Kidney tubule cell (primary cell): ENCODE measurements at regions not wholly inside any gene's neighbourhood (a gene's known extent, or its start where the extent isn't known, plus 50 kb on each side); places are given as distances from the start of the nearest gene placed in this dataset.
"Not testable (repeated sequence)": the region's sequence is repeated elsewhere in the genome, so short reads cannot be mapped to it uniquely, and the experiment has no call there.

Experiments used
- DNase-seq: peaks from one replicate; pipeline ENCODE4 v3.0.0-alpha.2; 2018; ENCODE audit warnings: low spot score

GRCh38 chr6:9192405-9192909, 757.1 kb upstream of the SLC35B3 start:
- DNase-seq = no peak

GRCh38 chr6:9186148-9186547, 750.8 kb upstream of the SLC35B3 start:
- no peak for DNase-seq

- peak; percentile 73 for DNase-seq
Measured at GRCh38 chr6:9178071-9178470, 742.7 kb upstream of the SLC35B3 start.

GRCh38 chr6:9173229-9173628, 737.9 kb upstream of the SLC35B3 start:
- no peak for DNase-seq

- DNase-seq = no peak
Measured at GRCh38 chr6:9172096-9172495, 736.8 kb upstream of the SLC35B3 start.

- DNase-seq = no peak
Measured at GRCh38 chr6:9168669-9169068, 733.3 kb upstream of the SLC35B3 start.

GRCh38 chr6:9161731-9162130, 726.4 kb upstream of the SLC35B3 start:
- peak; percentile 90 for DNase-seq

- no peak for DNase-seq
Measured at GRCh38 chr6:9159051-9159450, 723.7 kb upstream of the SLC35B3 start.

GRCh38 chr6:9155836-9156235, 720.5 kb upstream of the SLC35B3 start:
- no peak for DNase-seq

GRCh38 chr6:9143140-9143539, 707.8 kb upstream of the SLC35B3 start:
- DNase-seq = no peak

GRCh38 chr6:9140951-9141460, 705.7 kb upstream of the SLC35B3 start:
- no peak for DNase-seq

GRCh38 chr6:9140172-9140571, 704.8 kb upstream of the SLC35B3 start:
- DNase-seq = no peak

GRCh38 chr6:9139746-9140145, 704.4 kb upstream of the SLC35B3 start:
- no peak for DNase-seq

GRCh38 chr6:9138936-9139335, 703.6 kb upstream of the SLC35B3 start:
- DNase-seq = no peak

GRCh38 chr6:9136141-9136822, 700.9 kb upstream of the SLC35B3 start:
- DNase-seq = no peak

- peak; percentile 9 for DNase-seq
Measured at GRCh38 chr6:9131616-9132015, 696.3 kb upstream of the SLC35B3 start.

GRCh38 chr6:9131201-9131600, 695.9 kb upstream of the SLC35B3 start:
- no peak for DNase-seq

GRCh38 chr6:9128970-9129369, 693.6 kb upstream of the SLC35B3 start:
- DNase-seq = no peak

GRCh38 chr6:9126878-9127560, 691.7 kb upstream of the SLC35B3 start:
- no peak for DNase-seq

GRCh38 chr6:9126034-9126433, 690.7 kb upstream of the SLC35B3 start:
- DNase-seq = not testable (repeated sequence)

GRCh38 chr6:9121549-9121948, 686.2 kb upstream of the SLC35B3 start:
- no peak for DNase-seq

- DNase-seq = peak; percentile 9
Measured at GRCh38 chr6:9116026-9116425, 680.7 kb upstream of the SLC35B3 start.

GRCh38 chr6:9112544-9112943, 677.2 kb upstream of the SLC35B3 start:
- no peak for DNase-seq
